Endothelial cell of umbilical vein (primary cell): ENCODE measurements at regions not wholly inside any gene's neighbourhood (a gene's known extent, or its start where the extent isn't known, plus 50 kb on each side); places are given as distances from the start of the nearest gene placed in this dataset.
"Not testable (repeated sequence)": the region's sequence is repeated elsewhere in the genome, so short reads cannot be mapped to it uniquely, and the experiment has no call there.

ENCODE experiments used
- BruUV-seq: library from RNA; stranded (reverse); fragments of 400-500 nt; replicated peaks from 2 replicates; lab custom pipeline; 2021; lab: Mats Ljungman, UMichigan
- CTCF ChIA-PET: fragments of 300-600, 350-600 bp; sonication (Branson Sonifier 250); formaldehyde crosslinking; loops from one replicate; lab custom pipeline; 2021; ENCODE audit warnings: antibody characterized with exemption, inconsistent platforms; lab: Charles Lee
- POLR2A ChIA-PET: fragments of 300-600, 350-600 bp; sonication (Branson Sonifier 250); formaldehyde crosslinking; loops from one replicate; lab custom pipeline; 2021; ENCODE audit warnings: antibody characterized with exemption, inconsistent platforms; lab: Charles Lee
- DNase-seq: peaks from one replicate; pipeline ENCODE4 v3.0.0-alpha.2; 2011; ENCODE audit warnings: low read depth, low spot score
- FAIRE-seq: peaks from 2 replicates; lab custom pipeline; 2011; peaks lifted over from hg19 to GRCh38; lab: Jason Lieb, UNC
- H2AFZ ChIP-seq: 2 replicates; pipeline ENCODE4 v1.6.0; 2012; ENCODE audit warnings: low read depth, low read length, control low read depth, inconsistent platforms
- H3K27ac ChIP-seq: 2 replicates; pipeline ENCODE4 v1.5.1; 2011; ENCODE audit warnings: low read depth, mild to moderate bottlenecking, control low read depth, low read length, moderate library complexity; ENCODE audit not compliant: insufficient read depth
- H3K27me3 ChIP-seq, 2 experiments: 2 replicates each; pipeline versions ENCODE4 v1.6.0 to v1.6.1; 2011; ENCODE audit warnings: low read length in 2 of 2, mixed read lengths in 1 of 2; ENCODE audit not compliant: control insufficient read depth in 2 of 2, insufficient read depth in 2 of 2
- H3K36me3 ChIP-seq, 2 experiments: 2 replicates in 1 of 2; 3 replicates in 1 of 2; pipeline ENCODE4 v1.5.1; 2011; ENCODE audit warnings: low read length in 2 of 2, mild to moderate bottlenecking in 1 of 2, moderate library complexity in 1 of 2; ENCODE audit not compliant: control insufficient read depth in 2 of 2, insufficient read depth in 2 of 2; ENCODE audit errors: extremely low read depth in 1 of 2
- H3K4me1 ChIP-seq: 3 replicates; pipeline ENCODE4 v1.5.1; 2011; ENCODE audit warnings: mild to moderate bottlenecking, low read length; ENCODE audit not compliant: control insufficient read depth, insufficient read depth; ENCODE audit errors: extremely low read depth
- H3K4me2 ChIP-seq: 2 replicates; pipeline ENCODE4 v1.6.1; 2011; ENCODE audit warnings: low read length, control low read depth, mixed read lengths; ENCODE audit not compliant: insufficient read depth
- H3K4me3 ChIP-seq, 3 experiments: fragments of 200-600 bp in 1 of 3; sonication (generic), shearing (Covaris generic) in 1 of 3; replicated peaks in 1 of 3; 2 replicates each; pipeline ENCODE4 v1.5.1; 2011 to 2016; ENCODE audit warnings: control low read depth in 3 of 3, low read length in 3 of 3, mild to moderate bottlenecking in 2 of 3, inconsistent platforms in 1 of 3, low read depth in 1 of 3, moderate library complexity in 1 of 3; ENCODE audit not compliant: insufficient read depth in 1 of 3
- H3K79me2 ChIP-seq: 2 replicates; pipeline ENCODE4 v1.6.0; 2012; ENCODE audit warnings: low read length, inconsistent platforms; ENCODE audit not compliant: control insufficient read depth, insufficient read depth
- H3K9ac ChIP-seq: replicated peaks from 2 replicates; pipeline ENCODE3; 2011; ENCODE audit warnings: low read length, control low read depth; ENCODE audit not compliant: insufficient read depth; ENCODE audit errors: extremely low read depth
- H3K9me1 ChIP-seq: replicated peaks from 3 replicates; pipeline ENCODE4 v1.6.0; 2011; ENCODE audit warnings: mild to moderate bottlenecking, low read length; ENCODE audit not compliant: control insufficient read depth, insufficient read depth; ENCODE audit errors: extremely low read depth
- H3K9me3 ChIP-seq: replicated peaks from 2 replicates; pipeline ENCODE4 v1.5.1; 2012; ENCODE audit warnings: low read length, inconsistent platforms; ENCODE audit not compliant: control insufficient read depth, insufficient read depth
- H4K20me1 ChIP-seq: replicated peaks from 2 replicates; pipeline ENCODE3; 2011; ENCODE audit warnings: mild to moderate bottlenecking, low read length; ENCODE audit not compliant: control insufficient read depth, insufficient read depth; ENCODE audit errors: extremely low read depth
- EZH2 ChIP-seq: IDR thresholded peaks from 2 replicates; pipeline ENCODE4 v1.6.1; 2012; ENCODE audit warnings: borderline replicate concordance, low read depth, mild to moderate bottlenecking, moderate library complexity, low read length, inconsistent platforms; ENCODE audit not compliant: severe bottlenecking
- FOS ChIP-seq: IDR thresholded peaks from 2 replicates; pipeline ENCODE4 v1.6.1; 2011; ENCODE audit warnings: mild to moderate bottlenecking, low read length, moderate library complexity, borderline replicate concordance; ENCODE audit not compliant: insufficient read depth
- JUN ChIP-seq: IDR thresholded peaks from 2 replicates; pipeline ENCODE4 v1.6.1; 2011; ENCODE audit warnings: borderline replicate concordance, low read depth; ENCODE audit not compliant: insufficient read length, insufficient read depth
- POLR2A ChIP-seq: IDR thresholded peaks from 2 replicates; pipeline ENCODE4 v1.6.1; 2012; ENCODE audit warnings: low read depth, mild to moderate bottlenecking, control low read depth, low read length
- dilution Hi-C: fragments of 300-500 bp; cut with MboI; formaldehyde crosslinking; loops from one replicate; pipeline ENCODE4 v1.15.0; 2019; ENCODE audit warnings: low sequenced_read_pairs; ENCODE audit not compliant: extremely low pct_ligation_motif_present
- intact Hi-C: fragments of 100-400 bp; cut with micrococcal nuclease; formaldehyde crosslinking; loops from one replicate; pipeline ENCODE4 v1.10.0; 2022
- TF ChIP-seq, protein P1 (sequence below): IDR thresholded peaks from 2 replicates; pipeline ENCODE4 v1.6.1; 2011; ENCODE audit not compliant: insufficient read depth, insufficient read length
- TF ChIP-seq, protein P2 (sequence below), 2 donors: IDR thresholded peaks; 1 replicate in 1 of 2; 2 replicates in 1 of 2; pipeline ENCODE4 v1.5.1; 2011; ENCODE audit warnings: low read length in 2 of 2, mild to moderate bottlenecking in 2 of 2, moderate library complexity in 2 of 2, control low read depth in 1 of 2, inconsistent platforms in 1 of 2, low read depth in 1 of 2; ENCODE audit not compliant: insufficient read depth in 1 of 2; ENCODE audit errors: extremely low read depth in 1 of 2

DNA sequence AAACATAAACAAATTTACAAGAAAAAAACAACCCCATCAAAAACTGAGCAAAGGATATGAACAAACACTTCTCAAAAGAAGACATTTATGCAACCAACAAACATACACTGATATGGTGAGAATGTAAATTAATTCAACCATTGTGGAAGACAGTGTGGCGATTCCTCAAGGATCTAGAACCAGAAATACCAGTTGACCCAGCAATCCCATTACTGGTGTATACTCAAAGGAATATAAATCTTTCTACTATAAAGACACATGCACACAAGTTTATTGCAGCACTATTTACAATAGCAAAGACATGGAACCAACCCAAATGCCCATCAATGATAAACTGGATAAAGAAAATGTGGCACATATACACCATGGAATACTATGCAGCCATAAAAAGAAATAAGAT lies 92.3 kb upstream of the GUCY1A1 start:
- DNase-seq, H3K27me3 ChIP-seq, H3K27ac ChIP-seq, H3K4me1 ChIP-seq, H3K9me1 ChIP-seq, H3K4me3 ChIP-seq, BruUV-seq, H3K4me2 ChIP-seq, H4K20me1 ChIP-seq, H3K9me3 ChIP-seq, H2AFZ ChIP-seq, FAIRE-seq, dilution Hi-C loops, POLR2A ChIA-PET, H3K36me3 ChIP-seq, H3K79me2 ChIP-seq, intact Hi-C loops, H3K9ac ChIP-seq: not testable (repeated sequence)
- CTCF ChIA-PET, result interaction anchor here (1.0 kb wide), 1 partner anchor 108 kb away, joined by 3 read pairs; no protein-coding TSS in a partner anchor

DNA sequence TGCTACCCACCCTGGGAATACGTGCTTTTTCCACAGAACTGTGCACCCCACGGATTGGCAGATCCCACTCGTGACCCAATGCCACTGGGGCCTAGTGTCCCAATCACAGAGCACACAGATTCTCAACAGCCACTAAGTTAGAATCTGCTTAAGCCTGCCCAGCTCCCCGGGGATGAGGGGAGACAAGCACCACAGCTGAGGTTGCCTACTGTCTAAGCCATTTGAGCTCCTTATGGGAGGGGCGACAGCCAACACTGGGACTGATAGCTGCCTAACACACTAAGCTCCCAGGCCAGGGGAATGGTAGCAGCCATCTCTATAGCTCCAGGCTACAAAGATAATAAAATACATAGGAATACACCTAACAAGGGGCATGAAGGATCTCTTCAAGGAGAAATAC lies 93.5 kb upstream of the GUCY1A1 start:
- intact Hi-C loops (no loop called here), dilution Hi-C loops (no loop called here)
- Histone ChIP-seq H4K20me1 (no peaks in the 10 kb centered on the region), H3K9me1 (no peaks in the 10 kb centered on the region), H3K9me3 (no peaks in the 10 kb centered on the region), H3K27me3 (no peaks in the 10 kb centered on the region), H2AFZ (no peak overlapping the region), H3K4me3 (no peak overlapping the region), H3K9ac (no peak overlapping the region), H3K4me2 (no peak overlapping the region), H3K4me1 (no peaks in the 10 kb centered on the region), H3K27ac (no peak overlapping the region), H3K36me3 (no peaks in the 10 kb centered on the region), H3K79me2 (no peaks in the 10 kb centered on the region)
- TF ChIP-seq POLR2A (no peak), FOS (no peak), EZH2 (no peak), JUN (no peak)
- TF ChIP-seq, protein P1, sequence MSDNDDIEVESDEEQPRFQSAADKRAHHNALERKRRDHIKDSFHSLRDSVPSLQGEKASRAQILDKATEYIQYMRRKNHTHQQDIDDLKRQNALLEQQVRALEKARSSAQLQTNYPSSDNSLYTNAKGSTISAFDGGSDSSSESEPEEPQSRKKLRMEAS, result no peak
- TF ChIP-seq, protein P2, sequence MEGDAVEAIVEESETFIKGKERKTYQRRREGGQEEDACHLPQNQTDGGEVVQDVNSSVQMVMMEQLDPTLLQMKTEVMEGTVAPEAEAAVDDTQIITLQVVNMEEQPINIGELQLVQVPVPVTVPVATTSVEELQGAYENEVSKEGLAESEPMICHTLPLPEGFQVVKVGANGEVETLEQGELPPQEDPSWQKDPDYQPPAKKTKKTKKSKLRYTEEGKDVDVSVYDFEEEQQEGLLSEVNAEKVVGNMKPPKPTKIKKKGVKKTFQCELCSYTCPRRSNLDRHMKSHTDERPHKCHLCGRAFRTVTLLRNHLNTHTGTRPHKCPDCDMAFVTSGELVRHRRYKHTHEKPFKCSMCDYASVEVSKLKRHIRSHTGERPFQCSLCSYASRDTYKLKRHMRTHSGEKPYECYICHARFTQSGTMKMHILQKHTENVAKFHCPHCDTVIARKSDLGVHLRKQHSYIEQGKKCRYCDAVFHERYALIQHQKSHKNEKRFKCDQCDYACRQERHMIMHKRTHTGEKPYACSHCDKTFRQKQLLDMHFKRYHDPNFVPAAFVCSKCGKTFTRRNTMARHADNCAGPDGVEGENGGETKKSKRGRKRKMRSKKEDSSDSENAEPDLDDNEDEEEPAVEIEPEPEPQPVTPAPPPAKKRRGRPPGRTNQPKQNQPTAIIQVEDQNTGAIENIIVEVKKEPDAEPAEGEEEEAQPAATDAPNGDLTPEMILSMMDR (IDR thresholded peaks at IDR 0.05; ENCODE audit: extremely low read depth in 1 of 2, insufficient read depth in 1 of 2, low read depth in 1 of 2, low read length in 2 of 2), result no peak
- DNase-seq (no peak), FAIRE-seq (no peak)
- POLR2A ChIA-PET, result no interaction called here
- CTCF ChIA-PET, result no interaction called here
- BruUV-seq, result no TSS peak
